PFSK-1 (cell line): ENCODE measurements at regions not wholly inside any gene's neighbourhood (a gene's known extent, or its start where the extent isn't known, plus 50 kb on each side); places are given as distances from the start of the nearest gene placed in this dataset.

Experiments used
- FOXP2 ChIP-seq: optimal IDR thresholded peaks from 2 replicates; pipeline ENCODE3; 2011; ENCODE audit warnings: borderline replicate concordance, control low read depth, inconsistent platforms; ENCODE audit not compliant: insufficient read depth; ENCODE audit errors: extremely low read length, extremely low read depth
- POLR2AphosphoS5 ChIP-seq: IDR thresholded peaks from 2 replicates; pipeline ENCODE4 v1.6.1; 2012; ENCODE audit warnings: low read depth, mild to moderate bottlenecking, control low read depth, low read length, moderate library complexity
- REST ChIP-seq, 2 experiments: IDR thresholded peaks; 2 replicates each; pipeline versions ENCODE4 v1.6.1 to v1.8.0; 2011 to 2012; ENCODE audit warnings: low read depth in 2 of 2, low read length in 2 of 2, control low read depth in 1 of 2, inconsistent platforms in 1 of 2, mild to moderate bottlenecking in 1 of 2, moderate library complexity in 1 of 2; ENCODE audit not compliant: insufficient read depth in 1 of 2
- SIN3A ChIP-seq: IDR thresholded peaks from 2 replicates; pipeline ENCODE4 v1.6.1; 2012; ENCODE audit warnings: mild to moderate bottlenecking, low read length, moderate library complexity, borderline replicate concordance; ENCODE audit not compliant: insufficient read depth

- no peak for TF ChIP-seq POLR2AphosphoS5
- no peak for TF ChIP-seq FOXP2
- no peak for TF ChIP-seq REST (IDR thresholded peaks at IDR 0.05; ENCODE audit: insufficient read depth in 1 of 2, low read depth in 2 of 2, low read length in 2 of 2)
- no peak for TF ChIP-seq SIN3A
Observed at GRCh38 chr9:78919701-78920100, 622.8 kb downstream of the PSAT1 start.
